Adipocyte (in vitro differentiated cells): ENCODE measurements at regions not wholly inside any gene's neighbourhood (a gene's known extent, or its start where the extent isn't known, plus 50 kb on each side); places are given as distances from the start of the nearest gene placed in this dataset.

Experiments used
- DNase-seq: peaks from one replicate; pipeline ENCODE4 v3.0.0-alpha.2; 2015; ENCODE audit warnings: low read depth
- H3K27me3 ChIP-seq: replicated peaks from 2 replicates; pipeline ENCODE4 v1.7.0; 2013; ENCODE audit warnings: mild to moderate bottlenecking, low read length, moderate library complexity; ENCODE audit not compliant: control insufficient read depth, insufficient read depth
- H3K36me3 ChIP-seq: 2 replicates; pipeline ENCODE4 v1.7.0; 2013; ENCODE audit warnings: low read length, mild to moderate bottlenecking, moderate library complexity; ENCODE audit not compliant: control insufficient read depth, insufficient read depth, severe bottlenecking
- H3K4me1 ChIP-seq: 2 replicates; pipeline ENCODE4 v1.7.0; 2013; ENCODE audit warnings: mild to moderate bottlenecking, low read length, moderate library complexity; ENCODE audit not compliant: control insufficient read depth, insufficient read depth
- H3K4me3 ChIP-seq: 2 replicates; pipeline ENCODE4 v1.7.0; 2013; ENCODE audit warnings: mild to moderate bottlenecking, low read length, moderate library complexity
- H3K9ac ChIP-seq: 2 replicates; pipeline ENCODE4 v1.7.0; 2013; ENCODE audit warnings: mild to moderate bottlenecking, low read length, moderate library complexity
- H3K9me3 ChIP-seq: 2 replicates; pipeline ENCODE4 v1.7.0; 2013; ENCODE audit warnings: mild to moderate bottlenecking, low read length, moderate library complexity; ENCODE audit not compliant: control insufficient read depth

GRCh38 chr18:66141716-66142115, 390.9 kb downstream of the CDH7 start:
- DNase-seq: no peak
- Histone ChIP-seq H3K36me3 (no peaks in the 10 kb centered on the region), H3K27me3 (no peaks in the 10 kb centered on the region), H3K4me3 (no peak overlapping the region), H3K4me1 (no peaks in the 10 kb centered on the region), H3K9ac (no peak overlapping the region), H3K9me3 (no peaks in the 10 kb centered on the region)

GRCh38 chr18:66138642-66139041, 387.8 kb downstream of the CDH7 start:
- no peaks in the 10 kb centered on the region for H3K27me3 ChIP-seq
- DNase-seq: no peak
- H3K9ac ChIP-seq: no peak overlapping the region
- no peaks in the 10 kb centered on the region for H3K4me1 ChIP-seq
- H3K36me3 ChIP-seq: no peaks in the 10 kb centered on the region
- no peak overlapping the region for H3K4me3 ChIP-seq
- H3K9me3 ChIP-seq: no peaks in the 10 kb centered on the region

- H3K4me1 ChIP-seq: no peaks in the 10 kb centered on the region
- no peak overlapping the region for H3K9ac ChIP-seq
- no peak for DNase-seq
- no peaks in the 10 kb centered on the region for H3K36me3 ChIP-seq
- H3K27me3 ChIP-seq: no peaks in the 10 kb centered on the region
- no peaks in the 10 kb centered on the region for H3K9me3 ChIP-seq
- no peak overlapping the region for H3K4me3 ChIP-seq
Measured at GRCh38 chr18:66136039-66136438, 385.2 kb downstream of the CDH7 start.

GRCh38 chr18:66129248-66129647, 378.4 kb downstream of the CDH7 start:
- Histone ChIP-seq H3K4me3 (no peak overlapping the region), H3K27me3 (no peaks in the 10 kb centered on the region), H3K4me1 (no peaks in the 10 kb centered on the region), H3K9ac (no peak overlapping the region), H3K9me3 (no peaks in the 10 kb centered on the region), H3K36me3 (no peaks in the 10 kb centered on the region)
- DNase-seq: no peak

- H3K9me3 ChIP-seq: no peaks in the 10 kb centered on the region
- no peaks in the 10 kb centered on the region for H3K36me3 ChIP-seq
- DNase-seq: no peak
- H3K9ac ChIP-seq: no peak overlapping the region
- H3K27me3 ChIP-seq: no peaks in the 10 kb centered on the region
- no peaks in the 10 kb centered on the region for H3K4me1 ChIP-seq
- H3K4me3 ChIP-seq: no peak overlapping the region
Measured at GRCh38 chr18:66126266-66126665, 375.5 kb downstream of the CDH7 start.

- DNase-seq: no peak
- no peaks in the 10 kb centered on the region for H3K27me3 ChIP-seq
- H3K9me3 ChIP-seq: no peaks in the 10 kb centered on the region
- H3K36me3 ChIP-seq: no peaks in the 10 kb centered on the region
- H3K4me1 ChIP-seq: no peaks in the 10 kb centered on the region
- no peak overlapping the region for H3K9ac ChIP-seq
- no peak overlapping the region for H3K4me3 ChIP-seq
Measured at GRCh38 chr18:66124394-66124793, 373.6 kb downstream of the CDH7 start.

- H3K4me1 ChIP-seq: no peaks in the 10 kb centered on the region
- no peaks in the 10 kb centered on the region for H3K9me3 ChIP-seq
- H3K36me3 ChIP-seq: no peaks in the 10 kb centered on the region
- DNase-seq: no peak
- no peaks in the 10 kb centered on the region for H3K27me3 ChIP-seq
- H3K9ac ChIP-seq: no peak overlapping the region
- H3K4me3 ChIP-seq: no peak overlapping the region
Measured at GRCh38 chr18:66119347-66119746, 368.5 kb downstream of the CDH7 start.

GRCh38 chr18:66111018-66111417, 360.2 kb downstream of the CDH7 start:
- Histone ChIP-seq H3K9me3 (no peaks in the 10 kb centered on the region), H3K4me1 (no peaks in the 10 kb centered on the region), H3K4me3 (no peak overlapping the region), H3K27me3 (no peaks in the 10 kb centered on the region), H3K9ac (no peak overlapping the region), H3K36me3 (no peaks in the 10 kb centered on the region)
- DNase-seq: no peak

GRCh38 chr18:66110607-66111006, 359.8 kb downstream of the CDH7 start:
- H3K9me3 ChIP-seq: no peaks in the 10 kb centered on the region
- no peak for DNase-seq
- no peak overlapping the region for H3K4me3 ChIP-seq
- no peaks in the 10 kb centered on the region for H3K27me3 ChIP-seq
- H3K36me3 ChIP-seq: no peaks in the 10 kb centered on the region
- no peaks in the 10 kb centered on the region for H3K4me1 ChIP-seq
- no peak overlapping the region for H3K9ac ChIP-seq

GRCh38 chr18:66109981-66110380, 359.2 kb downstream of the CDH7 start:
- no peak overlapping the region for H3K4me3 ChIP-seq
- H3K36me3 ChIP-seq: no peaks in the 10 kb centered on the region
- H3K4me1 ChIP-seq: no peaks in the 10 kb centered on the region
- DNase-seq: no peak
- H3K9ac ChIP-seq: no peak overlapping the region
- no peaks in the 10 kb centered on the region for H3K27me3 ChIP-seq
- H3K9me3 ChIP-seq: no peaks in the 10 kb centered on the region

GRCh38 chr18:66107546-66107945, 356.7 kb downstream of the CDH7 start:
- Histone ChIP-seq H3K4me3 (no peak overlapping the region), H3K36me3 (no peaks in the 10 kb centered on the region), H3K9me3 (no peaks in the 10 kb centered on the region), H3K9ac (no peak overlapping the region), H3K4me1 (no peaks in the 10 kb centered on the region), H3K27me3 (no peaks in the 10 kb centered on the region)
- DNase-seq: no peak

- DNase-seq: no peak
Measured at GRCh38 chr18:66105016-66105415, 354.2 kb downstream of the CDH7 start.

More at GRCh38 chr18:66105016-66105415, 354.2 kb downstream of the CDH7 start:
- Histone ChIP-seq H3K27me3 (no peaks in the 10 kb centered on the region), H3K4me1 (no peaks in the 10 kb centered on the region), H3K36me3 (no peaks in the 10 kb centered on the region), H3K9me3 (no peaks in the 10 kb centered on the region), H3K4me3 (no peak overlapping the region), H3K9ac (no peak overlapping the region)
